ENCODE measurements at regions not wholly inside any gene's neighbourhood (a gene's known extent, or its start where the extent isn't known, plus 50 kb on each side); places are given as distances from the start of the nearest gene placed in this dataset.

DNA sequence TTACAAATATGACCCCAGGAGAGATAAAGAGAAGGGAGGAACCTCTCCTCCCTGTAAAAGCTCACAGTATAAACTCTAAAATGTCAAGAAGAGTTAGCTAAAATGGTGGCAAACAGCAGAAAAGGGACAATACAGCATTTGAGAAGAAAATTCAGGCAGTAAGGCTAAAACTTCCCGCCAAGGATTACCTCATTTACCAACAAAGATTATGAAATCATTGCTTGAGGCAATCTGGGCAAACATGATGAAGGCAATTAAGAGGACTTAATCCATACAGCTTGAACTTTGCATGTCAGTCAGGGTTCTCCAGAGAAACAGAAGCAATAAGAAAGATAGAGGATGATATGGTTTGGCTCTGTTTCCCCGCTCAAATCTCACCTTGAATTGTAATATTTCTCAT, 81.4 kb downstream of the CMPK2 start:
- no peak for DNase-seq (ENCODE audit: low read depth)

DNA sequence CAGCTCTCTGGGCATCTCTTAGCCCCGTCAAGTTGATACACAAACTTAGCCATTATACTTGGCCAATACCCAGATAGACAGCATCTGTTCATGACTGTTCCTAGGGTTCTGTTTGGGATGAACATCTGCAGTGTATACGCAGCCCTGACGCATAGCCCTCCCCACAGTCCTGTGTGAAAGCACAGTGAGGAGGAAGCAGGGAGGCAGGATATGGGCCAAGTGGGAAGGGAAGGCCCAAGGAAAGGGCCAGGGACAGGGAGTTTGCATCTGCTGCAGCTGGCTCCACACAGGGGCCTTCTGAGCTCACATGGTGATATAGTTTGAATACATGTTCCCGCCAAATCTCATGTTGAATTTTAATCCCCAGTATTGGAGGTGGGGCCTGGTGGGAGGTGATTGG, 80.2 kb downstream of the CMPK2 start:
- no peak for DNase-seq (ENCODE audit: low read depth)

DNA sequence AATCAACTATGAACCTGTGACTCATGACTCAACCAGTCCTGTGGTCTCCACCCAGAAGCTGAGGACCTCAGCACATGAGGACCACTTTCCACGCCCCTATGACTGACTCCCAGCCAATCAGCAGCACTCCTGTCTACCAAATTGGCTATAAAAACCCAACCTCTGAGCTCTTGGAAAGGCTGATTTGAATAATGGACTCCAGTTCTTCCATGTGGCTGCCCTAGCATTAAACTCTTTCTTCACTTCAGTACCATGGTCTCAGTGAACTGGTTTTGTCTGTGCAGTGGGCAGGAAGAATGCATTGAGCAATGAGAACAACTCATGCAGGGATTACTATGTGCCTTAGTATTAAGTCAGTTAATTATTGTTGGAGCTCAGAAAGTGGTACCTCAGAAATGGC, 78.3 kb downstream of the CMPK2 start:
- DNase-seq (ENCODE audit: low read depth), result no peak

DNA sequence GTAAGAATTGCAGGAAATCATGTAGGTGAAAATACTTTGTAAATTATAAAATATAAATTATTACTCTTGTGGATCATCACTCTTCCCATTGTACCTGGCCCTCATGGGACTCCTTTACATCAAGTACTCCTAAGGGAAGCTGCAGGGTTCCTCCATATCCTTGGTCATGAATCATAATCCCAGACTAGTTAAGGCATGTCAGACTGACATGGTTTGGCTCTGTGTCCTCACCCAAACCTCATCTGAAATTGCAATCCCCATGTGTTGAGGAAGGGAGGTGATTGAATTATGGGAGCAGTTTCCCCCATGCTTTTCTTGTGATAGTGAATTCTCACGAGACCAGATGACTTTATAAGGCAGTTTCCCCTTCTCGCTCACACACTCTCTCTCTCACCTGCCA, 77.1 kb downstream of the CMPK2 start:
- DNase-seq (ENCODE audit: low read depth), result no peak

DNA sequence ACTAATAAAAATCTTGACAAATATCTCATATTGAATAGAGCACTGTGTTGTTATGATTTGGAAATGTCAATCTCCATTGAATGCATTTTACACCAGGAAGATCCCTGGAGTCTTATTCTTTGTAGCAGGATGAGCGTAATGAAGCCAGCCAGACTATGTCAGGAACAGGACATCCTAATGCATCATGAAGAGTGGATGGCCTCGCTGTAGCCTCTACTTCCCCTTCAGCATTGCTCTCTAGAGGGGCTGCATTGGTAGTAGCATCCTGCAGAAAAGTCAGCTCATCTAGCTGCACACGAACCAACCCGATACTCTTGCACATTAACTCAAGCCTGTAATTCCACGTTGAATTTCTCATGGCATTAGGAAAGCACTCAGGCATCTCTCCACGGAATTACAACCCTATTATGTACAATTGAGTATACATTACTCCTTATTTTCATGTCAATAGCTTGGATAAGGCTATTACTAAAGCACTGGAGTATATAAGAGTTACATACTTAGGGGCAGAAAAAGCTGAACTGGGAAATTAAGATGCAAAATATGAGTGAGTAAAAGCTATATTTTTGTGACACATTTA, 76.1 kb downstream of the CMPK2 start:
- no peak for DNase-seq (ENCODE audit: low read depth)

DNA sequence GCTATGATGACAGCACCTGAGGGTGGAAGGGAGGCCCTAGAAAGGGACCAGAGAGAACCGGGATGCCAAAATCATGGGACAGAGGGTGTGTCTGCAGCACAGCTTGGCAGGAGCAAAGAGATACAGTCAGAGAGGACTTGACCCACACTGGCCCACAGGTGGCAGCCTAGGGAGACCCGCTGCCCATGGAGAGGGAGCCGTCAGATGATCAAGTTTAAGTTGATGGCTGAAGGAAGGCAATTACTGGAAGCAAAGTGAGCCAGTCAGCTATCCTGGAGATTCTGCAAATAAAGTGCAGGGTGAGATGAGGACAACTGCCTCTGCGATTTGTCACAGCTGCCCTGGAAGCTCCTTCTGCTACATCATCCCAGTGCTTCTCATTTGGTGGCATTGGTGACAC, 74.0 kb downstream of the CMPK2 start:
- DNase-seq (ENCODE audit: low read depth), result no peak

DNA sequence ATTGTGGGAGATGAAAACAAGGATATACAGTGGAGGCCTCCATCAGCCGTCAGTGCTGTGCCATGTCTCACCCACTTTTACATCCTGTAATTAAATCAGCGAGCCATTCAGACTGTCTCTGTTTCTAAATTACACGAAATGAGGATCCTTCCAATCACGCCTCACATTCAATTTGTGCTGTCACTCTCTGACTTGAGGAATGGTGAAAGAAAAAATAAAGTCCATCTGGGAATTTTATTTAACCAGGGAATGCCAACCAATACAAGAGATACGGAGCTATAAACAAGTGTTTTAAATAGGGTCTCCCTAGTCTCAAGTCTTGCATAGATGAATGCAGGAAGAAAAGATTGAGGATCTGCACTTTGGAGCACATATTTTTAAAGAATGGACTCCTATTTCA, 72.8 kb downstream of the CMPK2 start:
- DNase-seq (ENCODE audit: low read depth), result no peak

DNA sequence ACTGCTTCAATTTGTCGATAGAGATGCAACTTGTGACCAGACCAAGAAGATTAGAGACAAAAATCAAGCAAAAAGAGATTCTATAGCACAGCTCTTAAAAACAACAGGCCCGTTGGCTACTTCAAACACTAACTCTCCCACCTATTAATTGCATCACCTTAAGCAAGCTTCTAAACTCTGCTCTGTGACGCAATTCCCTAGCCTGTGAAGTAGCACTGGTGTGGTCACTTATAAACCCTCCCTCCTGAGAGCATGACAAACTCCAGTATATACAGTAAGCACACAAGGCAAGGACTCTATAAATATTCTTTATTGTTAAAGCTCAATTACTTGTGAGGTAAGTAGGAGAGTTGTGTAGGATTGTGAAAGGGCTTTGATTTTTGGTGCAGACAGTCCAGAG, 72.3 kb downstream of the CMPK2 start:
- DNase-seq (ENCODE audit: low read depth), result no peak

DNA sequence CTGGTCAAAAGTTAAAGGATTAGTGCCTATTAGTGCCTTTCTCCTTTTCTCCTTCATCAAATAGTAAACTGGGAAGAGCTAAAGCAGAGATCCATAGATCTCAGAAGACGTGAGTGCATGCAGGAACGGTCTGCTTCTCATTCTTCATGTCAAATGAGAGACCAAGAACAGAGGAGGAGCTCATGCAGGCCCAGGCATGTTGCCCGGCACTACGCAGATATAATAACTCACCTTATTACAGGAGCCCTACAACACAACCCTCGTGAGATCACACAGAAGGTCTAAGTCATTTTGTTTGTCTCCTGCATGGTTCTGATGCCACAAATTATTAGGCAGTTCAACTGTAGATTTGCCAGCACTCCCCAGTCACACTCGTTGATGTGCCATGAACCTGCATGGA, 71.8 kb downstream of the CMPK2 start:
- no peak for DNase-seq (ENCODE audit: low read depth)

DNA sequence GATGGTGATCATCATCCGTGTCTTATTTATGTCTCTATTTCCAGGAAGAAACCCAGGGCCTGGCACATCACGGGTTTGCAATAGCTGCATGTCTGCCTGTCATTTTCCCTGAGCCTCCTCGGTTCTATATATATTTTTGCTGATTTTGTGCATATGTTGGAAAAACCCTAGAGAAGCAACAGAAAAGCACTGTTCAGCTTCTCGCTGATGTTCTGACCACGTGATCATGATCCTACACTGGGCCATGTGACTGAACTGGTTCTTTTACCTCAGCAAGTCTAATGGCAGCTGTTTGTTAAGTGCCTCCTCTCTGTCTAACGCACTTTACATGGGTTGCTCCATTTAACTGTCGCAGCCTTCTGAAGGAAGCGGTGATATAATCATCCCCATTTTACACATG, 71.3 kb downstream of the CMPK2 start:
- DNase-seq (ENCODE audit: low read depth), result no peak

All from stimulated activated CD8-positive, alpha-beta memory T cell treated with anti-CD3 and anti-CD28 coated beads, Interleukin-4, amount 100 ng/mL, for 24 hours (primary cell).